ENCODE measurements at regions not wholly inside any gene's neighbourhood (a gene's known extent, or its start where the extent isn't known, plus 50 kb on each side); places are given as distances from the start of the nearest gene placed in this dataset.

DNA sequence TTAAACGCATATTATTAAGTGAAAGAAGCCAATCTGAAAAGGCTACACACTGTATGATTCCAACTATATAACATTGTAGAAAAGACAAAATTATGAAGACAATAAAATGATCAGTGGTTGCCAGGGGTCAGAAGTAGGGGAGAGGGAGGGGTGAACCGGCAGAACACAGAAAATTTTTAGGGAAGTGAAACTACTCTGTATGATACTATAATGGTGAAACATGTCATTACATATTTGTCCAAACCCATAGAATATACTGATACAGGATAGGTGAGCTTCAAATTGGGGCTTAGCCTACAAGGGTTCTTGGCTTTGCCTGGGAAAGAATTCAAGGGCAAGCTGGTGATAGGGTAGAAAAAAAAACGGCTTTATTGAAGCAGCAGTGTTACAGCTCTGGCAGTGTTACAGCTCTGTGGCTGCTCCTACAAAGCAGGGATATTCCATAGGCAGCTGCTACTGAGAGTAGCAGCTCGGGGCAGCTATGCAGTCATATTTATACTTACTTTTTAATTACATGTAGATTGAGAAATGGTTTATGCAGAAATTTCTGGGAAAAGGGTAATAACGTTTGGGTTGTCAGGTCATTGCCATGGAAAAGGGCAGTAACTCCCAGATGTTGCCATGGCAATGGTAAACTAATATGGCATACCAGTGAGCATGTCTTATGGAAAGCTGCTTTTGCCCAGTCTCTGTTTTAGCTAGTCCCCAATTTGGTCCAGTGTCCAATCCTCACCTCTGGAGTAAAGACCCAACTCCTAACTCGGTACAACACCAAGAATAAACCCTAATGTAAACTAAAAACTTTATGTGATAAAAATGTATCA lies 125.1 kb upstream of the SLC25A36 start:
- DNase-seq (ENCODE audit: low spot score), result no peak

DNA sequence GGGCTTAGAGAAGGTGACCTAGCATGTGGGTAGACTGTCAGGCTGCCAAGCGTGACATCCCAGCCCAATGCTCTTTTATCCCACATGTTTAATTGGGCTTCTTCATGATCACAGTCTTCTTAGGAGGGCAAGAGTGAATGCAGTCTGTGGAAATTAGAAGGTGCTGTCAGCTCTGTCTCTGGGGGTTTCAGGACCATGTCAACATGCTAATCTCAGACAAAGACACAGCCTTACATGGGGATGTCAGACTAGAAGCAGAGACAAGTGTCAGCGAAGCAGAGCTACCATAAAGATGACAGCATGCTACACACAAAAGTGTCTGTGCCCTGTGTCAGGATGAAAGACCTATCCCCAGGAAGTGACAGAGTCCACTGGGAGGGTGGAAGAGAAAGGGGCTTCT lies 120.1 kb upstream of the SLC25A36 start:
- no peak for DNase-seq (ENCODE audit: low spot score)

DNA sequence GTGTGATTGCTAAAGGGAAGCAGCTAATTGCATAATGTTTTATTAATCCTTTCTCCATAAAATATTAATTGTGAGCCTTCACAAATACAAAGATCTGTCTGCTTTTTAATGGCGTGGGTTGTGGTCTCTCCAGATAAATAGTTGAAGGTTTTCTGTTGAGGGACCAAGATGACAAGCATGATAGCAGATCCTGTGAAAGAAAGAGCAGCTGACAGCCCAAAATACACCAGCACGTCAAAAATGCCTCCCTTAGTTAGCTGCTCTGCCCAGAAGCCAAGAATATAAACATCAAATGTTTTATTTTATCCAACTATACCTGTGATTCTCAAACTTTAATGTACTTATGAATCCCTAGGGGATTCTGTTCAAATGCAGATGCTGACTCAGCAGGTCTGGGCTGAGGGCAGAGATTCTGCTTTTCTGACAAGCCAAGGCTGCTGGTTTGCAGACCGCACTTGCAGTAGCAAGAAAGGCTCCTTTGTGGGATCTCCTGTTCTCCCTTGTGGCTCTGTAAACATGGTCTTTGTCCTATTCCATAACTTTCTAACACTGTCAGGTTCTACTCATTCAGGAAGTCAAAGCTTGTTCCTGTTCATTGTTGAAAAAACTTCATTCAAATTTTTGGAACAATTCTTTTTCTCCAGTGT lies 119.1 kb upstream of the SLC25A36 start:
- DNase-seq (ENCODE audit: low spot score), result peak; percentile 2

DNA sequence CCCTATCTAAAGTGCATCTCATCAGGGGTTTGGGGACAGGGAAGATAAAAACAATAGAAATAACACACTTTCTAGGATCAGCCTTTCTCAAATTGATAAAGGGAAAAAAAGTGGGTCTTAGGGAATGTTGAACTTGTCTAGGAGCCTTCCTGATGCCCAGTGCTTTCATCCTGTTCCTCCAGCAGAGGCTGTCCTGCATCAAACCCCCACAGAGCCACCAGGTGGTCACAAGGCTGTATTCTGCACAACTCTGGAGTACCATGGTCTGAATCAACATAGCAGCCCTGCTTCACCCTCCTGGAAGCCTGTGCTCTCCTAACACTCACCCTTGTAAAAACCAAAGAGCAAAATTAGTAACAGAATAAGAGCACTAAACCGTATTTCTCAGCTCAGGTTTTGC lies 118.5 kb upstream of the SLC25A36 start:
- DNase-seq (ENCODE audit: low spot score), result no peak

DNA sequence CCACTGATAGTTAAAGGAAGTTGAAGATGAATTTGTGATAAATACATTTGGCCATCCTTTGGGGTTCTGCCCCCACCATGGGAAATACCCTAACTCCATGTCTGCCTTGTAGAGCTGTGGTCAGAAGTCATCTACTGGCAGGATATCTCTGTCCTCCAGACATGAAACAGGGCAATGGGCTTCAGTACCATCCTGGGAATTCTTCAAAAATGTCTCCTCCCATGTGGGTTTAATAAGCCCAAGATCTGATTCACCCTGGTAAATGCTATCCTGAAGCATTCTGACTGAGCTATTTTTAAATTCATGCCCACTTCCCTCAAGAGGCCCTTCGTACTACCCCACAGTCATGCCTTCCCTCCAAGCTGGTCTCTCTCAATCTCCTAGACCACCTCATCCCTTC lies 113.7 kb upstream of the SLC25A36 start:
- no peak for DNase-seq (ENCODE audit: low spot score)

DNA sequence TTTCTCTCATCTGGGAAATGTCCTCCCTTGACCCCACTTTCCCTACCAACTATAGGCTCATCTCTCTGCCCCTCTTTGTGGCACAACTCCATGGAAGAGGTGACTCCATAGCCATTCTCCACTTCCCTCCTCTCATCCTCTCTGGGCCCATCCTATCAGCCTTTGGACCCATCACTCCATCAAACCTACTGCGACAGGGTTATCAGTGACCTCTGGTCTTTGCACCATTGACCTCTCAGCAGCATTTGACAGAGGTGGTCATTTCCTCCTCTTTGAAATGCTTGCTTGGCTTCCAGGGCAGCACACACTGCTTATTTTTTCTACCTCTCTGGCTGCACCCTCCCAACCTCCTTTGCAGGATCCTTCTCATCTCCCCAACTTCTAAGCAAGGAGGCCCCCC lies 113.1 kb upstream of the SLC25A36 start:
- no peak for DNase-seq (ENCODE audit: low spot score)

DNA sequence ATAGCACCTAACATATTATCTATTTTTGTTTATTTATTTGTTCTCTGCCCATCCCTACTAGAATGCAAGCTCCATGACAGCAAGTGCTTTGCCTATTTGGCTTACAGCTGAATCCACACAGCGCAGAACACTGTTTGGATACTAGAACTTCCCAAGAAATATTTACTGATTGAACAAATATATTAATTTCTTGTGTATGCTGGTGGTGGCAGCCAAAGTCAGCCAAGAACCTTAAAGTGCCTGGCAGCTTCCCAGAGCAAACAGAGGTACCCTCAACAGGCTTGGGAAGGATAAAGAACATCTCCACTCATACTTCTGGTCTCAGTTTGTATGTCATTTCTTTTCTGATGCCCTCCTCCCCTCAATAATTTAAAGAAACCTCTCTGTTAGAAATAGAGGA lies 111.8 kb upstream of the SLC25A36 start:
- no peak for DNase-seq (ENCODE audit: low spot score)

DNA sequence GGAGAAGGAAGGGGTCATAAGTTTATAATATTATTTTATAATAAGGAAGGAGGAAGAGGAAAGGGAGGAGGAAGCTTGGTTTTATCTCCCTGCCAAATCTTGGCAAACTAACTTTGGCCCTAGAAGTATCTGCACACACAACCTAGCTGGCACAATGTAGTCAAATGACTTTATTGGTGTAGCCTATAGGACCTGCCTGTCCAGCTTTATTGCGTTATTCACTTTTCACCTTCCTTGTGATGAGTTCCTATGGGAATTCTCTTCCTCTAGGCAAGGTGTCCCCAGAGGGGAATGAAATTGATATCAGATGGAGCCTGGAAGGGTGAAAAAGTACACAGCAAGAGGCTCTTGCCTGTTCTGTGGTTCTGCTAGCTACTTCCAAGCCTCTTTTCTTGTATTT lies 111.2 kb upstream of the SLC25A36 start:
- DNase-seq (ENCODE audit: low spot score), result no peak

DNA sequence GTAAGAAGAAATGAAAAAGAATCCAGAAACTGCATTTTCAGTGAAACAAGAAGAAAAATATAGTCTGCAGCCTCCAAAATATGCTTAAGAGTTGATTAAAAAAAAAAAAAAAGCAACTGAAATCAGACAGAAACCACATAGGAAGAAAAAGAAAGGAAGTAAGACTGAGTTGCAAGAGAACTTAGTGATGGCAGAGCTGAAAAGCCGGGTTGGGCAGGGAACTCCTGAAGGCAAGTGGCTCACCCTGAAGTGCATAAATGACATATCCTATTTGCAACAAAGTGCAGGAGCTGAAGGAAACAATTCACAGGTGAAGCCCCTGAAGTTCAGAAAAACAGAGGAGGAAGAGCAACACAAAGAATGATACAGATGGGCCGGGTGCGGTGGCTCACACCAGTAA lies 108.8 kb upstream of the SLC25A36 start:
- no peak for DNase-seq (ENCODE audit: low spot score)

DNA sequence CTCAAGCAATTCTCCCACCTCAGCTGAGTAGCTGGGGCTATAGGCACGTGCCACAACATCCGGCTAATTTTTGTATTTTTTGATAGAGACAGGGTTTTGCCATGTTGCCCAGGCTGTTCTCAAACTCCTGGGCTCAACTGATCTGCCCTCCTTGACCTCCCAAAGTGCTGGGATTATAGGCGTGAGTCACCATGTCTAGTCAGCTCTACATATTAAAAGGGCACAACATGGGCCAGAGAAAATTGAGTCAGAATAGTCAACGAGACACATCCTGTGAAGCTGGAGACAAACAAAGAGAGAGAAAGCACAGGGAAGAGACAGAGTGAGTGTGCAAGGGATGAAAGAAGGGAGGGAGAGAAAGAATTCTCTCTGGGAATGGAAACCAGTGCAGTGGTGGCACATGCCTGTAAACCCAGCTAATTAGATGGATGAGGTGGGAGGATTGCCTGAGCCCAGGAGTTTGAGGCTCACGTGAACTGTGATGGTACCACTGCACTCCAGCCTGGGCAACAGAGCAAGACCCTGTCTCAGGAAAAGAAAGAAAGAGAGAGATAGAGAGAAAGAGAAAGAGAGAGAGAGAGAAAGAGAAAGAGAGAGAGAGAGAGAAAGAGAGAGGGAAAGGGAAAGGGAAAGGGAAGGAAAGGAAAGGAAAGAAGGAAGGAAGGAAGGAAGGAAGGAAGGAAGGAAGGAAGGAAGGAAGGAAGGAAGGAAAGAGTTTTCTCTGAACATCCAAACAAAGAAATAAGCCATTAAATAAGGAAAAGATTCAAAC lies 107.2 kb upstream of the SLC25A36 start:
- DNase-seq (ENCODE audit: low spot score), result no peak

DNA sequence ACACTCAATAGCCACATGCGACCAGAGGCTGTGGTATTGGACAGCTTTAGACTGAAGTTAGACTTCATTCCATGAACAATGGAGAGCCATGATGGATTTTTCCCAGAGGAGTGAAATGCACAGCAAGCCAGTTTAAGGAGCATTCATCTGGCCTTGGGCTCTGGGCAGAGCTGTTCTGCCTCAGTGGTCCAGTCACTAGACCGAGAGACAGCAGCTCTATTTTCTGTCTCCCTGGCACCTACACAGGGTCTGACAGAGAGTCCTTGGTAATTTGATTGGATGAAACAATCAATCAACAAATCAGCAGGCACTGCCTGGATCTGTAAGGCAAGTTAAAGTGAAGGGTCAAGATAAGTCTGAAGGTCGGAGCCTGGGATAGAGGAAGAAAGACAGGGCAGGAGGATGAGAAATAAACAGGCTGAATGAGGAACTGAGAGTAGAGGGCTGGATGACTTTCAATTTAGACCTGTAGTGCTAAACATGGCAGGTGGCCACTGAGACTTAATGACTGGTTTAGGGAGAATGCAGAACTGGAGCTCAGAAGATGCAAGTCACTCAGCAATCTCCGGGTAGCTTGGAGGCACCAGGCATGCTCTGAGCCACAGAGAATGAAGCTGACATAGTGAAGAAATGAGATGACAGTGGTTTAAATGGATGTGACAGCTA lies 98.5 kb upstream of the SLC25A36 start:
- peak; percentile 38 for DNase-seq (ENCODE audit: low spot score)

DNA sequence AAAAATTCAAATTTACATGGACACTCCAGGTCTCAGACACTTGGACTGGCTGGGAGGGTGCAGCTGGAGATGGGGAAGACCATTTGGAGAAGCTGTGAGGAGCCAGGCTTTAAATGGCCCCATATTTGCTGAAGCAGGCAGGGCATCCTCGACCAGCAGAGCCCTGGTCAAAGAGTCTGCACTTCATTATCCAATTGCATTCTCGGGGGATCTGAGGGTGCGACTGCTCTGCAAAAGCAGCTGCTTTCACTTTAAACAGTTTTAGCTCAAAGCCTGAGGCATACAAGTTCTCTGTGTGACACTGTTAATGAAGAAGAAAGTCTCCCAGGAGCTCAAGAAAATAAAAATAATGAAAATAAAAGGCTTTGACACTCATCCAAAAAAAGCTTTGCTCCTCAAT lies 98.0 kb upstream of the SLC25A36 start:
- DNase-seq (ENCODE audit: low spot score), result no peak

DNA sequence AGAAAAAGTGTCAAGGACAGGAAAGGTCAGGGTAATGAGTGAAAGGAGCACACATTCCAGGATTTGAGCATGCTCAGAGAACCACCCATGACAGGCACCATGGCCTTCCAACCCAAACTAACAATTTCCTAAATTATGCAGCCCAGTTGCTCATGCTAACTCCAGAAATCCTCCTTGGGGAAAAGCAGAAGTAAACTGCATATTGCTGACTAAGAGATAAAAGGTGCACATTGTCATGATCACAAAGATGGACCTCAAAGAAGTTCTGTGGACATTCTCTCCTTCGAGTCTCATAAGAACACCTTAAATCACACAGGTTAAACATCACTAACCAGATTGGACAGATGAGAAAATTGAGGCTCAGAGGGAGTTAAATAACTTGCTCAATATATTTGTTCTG lies 97.6 kb upstream of the SLC25A36 start:
- DNase-seq (ENCODE audit: low spot score), result no peak

DNA sequence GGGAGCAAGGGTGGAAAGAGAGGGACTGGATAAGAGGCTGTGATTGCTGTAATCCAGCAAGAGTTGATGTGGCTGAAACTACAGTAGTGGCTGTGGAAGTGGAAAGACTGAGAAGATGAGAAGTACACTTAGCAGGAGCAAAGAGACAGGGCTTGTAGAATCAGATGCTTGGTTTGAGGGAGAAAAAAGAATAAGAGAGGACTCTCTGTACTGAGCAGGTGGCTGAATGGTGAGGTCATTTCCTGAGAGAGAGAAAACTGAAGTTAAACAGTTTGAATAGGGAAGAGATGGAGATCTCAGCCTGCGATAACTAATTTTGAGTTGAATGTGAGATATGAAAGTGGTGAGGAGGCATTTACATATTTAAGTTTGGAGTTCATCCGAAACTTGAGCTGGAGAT lies 95.8 kb upstream of the SLC25A36 start:
- no peak for DNase-seq (ENCODE audit: low spot score)

DNA sequence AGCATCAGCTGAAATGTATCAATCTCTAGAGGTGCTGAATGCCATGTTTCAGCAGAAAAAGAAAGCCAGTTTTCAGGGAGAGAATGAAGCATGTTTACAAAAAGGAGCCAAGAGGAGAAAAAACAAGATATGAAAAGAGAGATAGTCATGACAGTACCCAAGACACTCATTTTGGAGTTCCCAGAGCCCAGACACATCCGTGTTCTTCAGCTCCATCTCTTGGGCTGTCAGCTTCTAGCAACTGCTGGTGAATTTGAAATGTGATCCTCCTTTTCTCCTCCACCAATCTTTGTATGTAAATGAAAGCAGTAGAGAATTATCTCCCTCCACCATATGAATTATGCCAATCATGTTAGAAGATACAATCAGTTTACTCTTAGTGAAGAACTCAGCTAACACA lies 93.0 kb upstream of the SLC25A36 start:
- DNase-seq (ENCODE audit: low spot score), result no peak

DNA sequence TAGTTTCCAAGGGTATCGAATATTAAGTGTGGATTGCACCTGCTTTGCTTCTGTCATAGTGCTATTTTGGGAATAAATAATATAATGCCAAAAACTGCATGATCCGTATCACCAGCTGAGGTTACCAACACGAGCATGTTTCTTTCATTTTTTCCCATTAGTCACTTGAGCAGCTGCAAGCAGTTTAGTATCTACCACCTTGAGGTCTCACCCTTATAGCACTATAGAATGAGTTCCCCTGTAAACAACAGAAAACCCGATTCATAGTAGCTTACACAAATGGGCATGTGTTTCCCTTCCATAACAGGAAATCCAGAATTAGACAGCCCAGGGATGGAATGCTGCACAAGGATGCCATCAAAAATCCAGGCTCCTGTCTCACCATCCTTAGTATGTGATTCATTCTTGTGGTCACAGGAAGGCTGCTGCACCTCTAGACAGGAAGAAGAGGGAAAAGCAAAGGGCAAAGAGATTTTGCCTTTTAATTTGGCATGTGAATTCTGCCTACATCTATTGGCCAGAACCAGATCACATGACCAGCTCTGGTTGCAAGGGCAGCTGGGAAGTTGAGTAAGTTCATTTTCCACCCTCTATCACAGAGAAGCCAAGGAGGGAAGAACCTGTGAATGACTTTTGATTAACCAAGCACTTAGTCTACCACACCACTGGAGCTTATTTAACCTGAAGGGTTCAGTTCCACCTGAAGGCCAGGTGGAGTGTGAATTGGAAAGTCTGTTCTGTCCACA lies 91.3 kb upstream of the SLC25A36 start:
- DNase-seq (ENCODE audit: low spot score), result no peak

DNA sequence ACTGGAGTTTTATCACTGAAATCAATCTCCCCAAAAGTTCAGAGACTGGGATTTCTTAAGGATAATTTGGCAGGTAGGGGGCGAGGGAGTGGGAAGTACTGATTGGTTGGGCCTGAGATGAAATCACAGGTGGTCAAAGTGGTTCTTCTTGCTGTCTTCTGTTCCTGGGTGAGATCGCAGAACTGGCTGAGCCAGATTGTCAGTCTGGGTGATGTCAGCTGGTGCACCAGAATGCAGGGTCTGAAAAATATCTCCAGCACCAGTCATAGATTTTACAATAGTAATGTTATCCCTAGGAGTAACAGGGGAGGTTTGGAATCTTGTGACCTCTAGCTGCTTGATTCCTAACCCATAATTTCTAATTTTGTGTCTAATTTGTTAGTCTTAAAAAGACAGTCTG lies 86.7 kb upstream of the SLC25A36 start:
- DNase-seq (ENCODE audit: low spot score), result no peak

DNA sequence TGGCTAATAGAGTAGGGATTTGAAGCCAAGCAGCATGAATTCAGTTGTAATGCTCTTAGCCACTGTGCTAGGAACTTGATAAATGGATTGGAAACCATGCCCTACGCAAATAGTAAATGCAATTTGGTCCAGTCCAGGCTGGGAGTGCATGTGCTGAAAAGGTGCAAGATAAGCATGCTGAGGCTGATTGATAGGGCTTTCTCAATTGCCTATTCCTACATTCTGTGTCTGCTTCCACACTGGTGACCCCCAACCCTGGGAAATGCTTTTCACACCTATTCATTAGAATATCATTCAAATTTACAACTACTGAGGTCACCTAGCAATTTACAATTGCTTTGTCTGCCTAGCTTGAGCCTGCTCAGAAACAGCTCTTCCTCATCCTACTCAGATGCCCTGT lies 84.7 kb upstream of the SLC25A36 start:
- no peak for DNase-seq (ENCODE audit: low spot score)

DNA sequence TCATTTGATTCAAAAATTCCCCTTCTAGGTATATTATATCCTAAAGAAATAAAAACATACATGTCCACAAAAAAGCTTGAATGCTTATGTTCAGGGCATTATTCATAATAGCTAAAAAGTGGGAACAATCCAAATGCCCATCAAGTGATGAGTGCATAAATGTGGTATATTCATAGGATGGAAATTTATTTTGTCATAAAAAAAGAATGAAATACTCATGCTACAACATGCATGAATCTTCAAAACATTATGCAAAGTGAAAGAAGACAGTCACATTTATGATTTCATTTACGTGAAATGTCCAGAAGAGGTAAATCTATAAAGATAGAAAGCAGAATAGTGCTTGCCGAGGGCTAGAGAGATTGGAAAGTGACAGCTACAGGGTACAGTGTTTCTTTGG lies 83.6 kb upstream of the SLC25A36 start:
- no peak for DNase-seq (ENCODE audit: low spot score)

DNA sequence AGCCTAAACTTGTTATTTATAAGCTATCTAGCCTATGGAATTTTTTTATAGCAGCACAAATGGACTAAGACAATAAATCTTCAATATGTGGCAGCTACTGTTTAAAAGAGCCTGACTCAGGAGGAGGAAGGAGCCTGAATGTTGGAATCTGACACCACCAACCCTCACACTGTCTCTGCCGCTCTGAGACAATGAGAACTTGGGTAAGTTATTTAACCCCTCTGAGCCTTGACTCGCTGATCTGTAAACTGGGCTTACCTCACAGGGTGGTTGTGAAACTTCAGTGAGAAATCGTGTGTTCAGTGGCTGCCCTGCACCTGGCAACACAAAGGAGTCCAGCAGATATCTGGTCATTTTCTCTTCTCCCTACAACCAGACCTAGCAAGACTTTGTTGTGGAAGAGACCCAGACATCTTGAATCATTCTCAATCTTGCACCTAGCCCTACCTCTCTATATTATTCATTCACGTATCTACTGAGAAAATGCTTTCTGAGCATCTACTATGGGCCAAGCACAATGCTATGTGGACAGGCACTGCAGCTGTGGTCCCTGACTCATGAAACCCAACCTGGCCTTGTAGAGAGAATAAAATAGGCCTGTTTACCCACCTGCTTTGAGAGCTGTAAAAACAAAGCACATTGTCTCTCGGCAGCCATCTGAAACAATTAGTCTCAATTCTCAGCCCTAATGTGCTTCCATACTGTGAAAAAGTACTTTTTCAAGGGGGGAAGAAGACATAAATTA lies 81.9 kb upstream of the SLC25A36 start:
- no peak for DNase-seq (ENCODE audit: low spot score)

DNA sequence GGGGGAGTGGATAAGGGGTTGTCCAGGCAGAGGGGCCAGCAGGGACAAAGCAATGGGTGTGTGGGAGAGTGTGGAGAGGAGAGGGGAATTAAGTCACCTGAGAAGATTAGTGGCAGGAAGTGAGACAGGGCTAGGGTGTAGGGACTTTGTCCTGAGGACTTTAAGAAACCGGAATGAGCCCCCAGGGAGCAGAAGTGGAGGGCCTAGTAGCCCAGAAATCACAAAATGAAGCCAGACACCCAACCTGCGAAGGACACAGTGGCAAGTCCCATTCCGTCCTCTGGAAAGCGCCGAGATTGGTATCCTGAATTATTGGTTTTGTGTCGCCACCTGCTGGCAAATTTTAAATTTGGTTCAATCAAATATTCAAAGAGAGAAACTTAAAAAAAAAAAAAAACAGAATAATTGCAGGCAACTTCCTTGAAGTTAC lies 78.0 kb upstream of the SLC25A36 start:
- DNase-seq (ENCODE audit: low spot score), result peak; percentile 47
